CD14-positive monocyte (primary cell): ENCODE measurements at regions not wholly inside any gene's neighbourhood (a gene's known extent, or its start where the extent isn't known, plus 50 kb on each side); places are given as distances from the start of the nearest gene placed in this dataset.

Experiments used
- DNase-seq, 3 donors: peaks; one replicate each; pipeline ENCODE4 v3.0.0-alpha.2; 2011 to 2022
- H2AFZ ChIP-seq: 2 replicates; pipeline ENCODE4 v1.6.0; 2012; ENCODE audit warnings: mild to moderate bottlenecking, low read depth, low read length, inconsistent platforms; ENCODE audit not compliant: insufficient read depth, poor library complexity, severe bottlenecking
- H3K27ac ChIP-seq, 2 donors: 1 replicate in 1 of 2; 2 replicates in 1 of 2; pipeline ENCODE4 v1.5.1; 2012 to 2013; ENCODE audit warnings: low read length in 2 of 2, control low read depth in 1 of 2, inconsistent platforms in 1 of 2, low read depth in 1 of 2, mild to moderate bottlenecking in 1 of 2
- H3K27me3 ChIP-seq, 2 donors: one replicate each; pipeline versions ENCODE4 v1.6.0 to v1.6.1; 2011 to 2013; ENCODE audit warnings: low read length in 2 of 2; ENCODE audit not compliant: control insufficient read depth in 2 of 2, insufficient read depth in 2 of 2
- H3K36me3 ChIP-seq, 2 donors: replicated peaks in 1 of 2; 1 replicate in 1 of 2; 2 replicates in 1 of 2; pipeline versions ENCODE4 v1.5.1 to v1.6.1; 2012 to 2013; ENCODE audit warnings: low read length in 2 of 2, control low read depth in 1 of 2, inconsistent platforms in 1 of 2, mild to moderate bottlenecking in 1 of 2; ENCODE audit not compliant: insufficient read depth in 2 of 2, control insufficient read depth in 1 of 2
- H3K4me1 ChIP-seq, 2 donors: 1 replicate in 1 of 2; 2 replicates in 1 of 2; pipeline versions ENCODE4 v1.5.1 to v1.6.1; 2012 to 2013; ENCODE audit warnings: low read length in 2 of 2, control low read depth in 1 of 2, inconsistent platforms in 1 of 2, mild to moderate bottlenecking in 1 of 2, moderate library complexity in 1 of 2; ENCODE audit not compliant: insufficient read depth in 2 of 2, control insufficient read depth in 1 of 2
- H3K4me2 ChIP-seq: replicated peaks from 2 replicates; pipeline ENCODE3; 2012; ENCODE audit warnings: low read length, moderate library complexity, mild to moderate bottlenecking; ENCODE audit not compliant: poor library complexity, severe bottlenecking; ENCODE audit errors: extremely low read depth
- H3K4me3 ChIP-seq, 3 experiments: fragments of 200-600 bp in 1 of 3; sonication (generic) in 1 of 3; replicated peaks in 1 of 3; 1 replicate in 2 of 3; 2 replicates in 1 of 3; pipeline ENCODE4 v1.5.1; 2011 to 2013; ENCODE audit warnings: low read length in 3 of 3, mild to moderate bottlenecking in 3 of 3, control low read depth in 2 of 3, low read depth in 2 of 3, inconsistent platforms in 1 of 3, moderate library complexity in 1 of 3
- H3K79me2 ChIP-seq: 2 replicates; pipeline ENCODE4 v1.6.0; 2012; ENCODE audit warnings: mild to moderate bottlenecking, control low read depth, inconsistent platforms, low read length, moderate library complexity; ENCODE audit not compliant: insufficient read depth
- H3K9ac ChIP-seq: 2 replicates; pipeline ENCODE4 v1.6.0; 2017; ENCODE audit warnings: low read length, mild to moderate bottlenecking; ENCODE audit not compliant: insufficient read depth, poor library complexity, severe bottlenecking
- H3K9me3 ChIP-seq, 2 donors: replicated peaks in 1 of 2; 1 replicate in 1 of 2; 2 replicates in 1 of 2; pipeline versions ENCODE4 v1.5.1 to v1.6.1; 2012 to 2013; ENCODE audit warnings: low read length in 2 of 2, control low read depth in 1 of 2; ENCODE audit not compliant: control insufficient read depth in 1 of 2, insufficient read depth in 1 of 2
- H4K20me1 ChIP-seq: 2 replicates; pipeline ENCODE4 v1.6.0; 2012; ENCODE audit warnings: mild to moderate bottlenecking, low read length, control low read depth, moderate library complexity; ENCODE audit not compliant: insufficient read depth
- H3K27ac Mint-ChIP-seq, 7 donors: one replicate each; pipeline ENCODE4 v1.8.0; 2020; ENCODE audit warnings: mild to moderate bottlenecking in 7 of 7, mixed read lengths in 7 of 7, moderate library complexity in 6 of 7, inconsistent platforms in 2 of 7
- H3K27me3 Mint-ChIP-seq, 3 donors: one replicate each; pipeline ENCODE4 v1.8.0; 2021 to 2022; ENCODE audit warnings: low read depth in 3 of 3, mild to moderate bottlenecking in 3 of 3, mixed read lengths in 3 of 3, moderate library complexity in 3 of 3, inconsistent platforms in 1 of 3
- H3K36me3 Mint-ChIP-seq, 2 donors: one replicate each; pipeline ENCODE4 v1.8.0; 2020; ENCODE audit warnings: mixed read lengths in 2 of 2, inconsistent platforms in 1 of 2, mild to moderate bottlenecking in 1 of 2
- H3K4me1 Mint-ChIP-seq: one replicate; pipeline ENCODE4 v1.8.0; 2020; ENCODE audit warnings: mild to moderate bottlenecking, mixed read lengths
- H3K4me3 Mint-ChIP-seq, 2 donors: one replicate each; pipeline ENCODE4 v1.8.0; 2020; ENCODE audit warnings: mild to moderate bottlenecking in 2 of 2, mixed read lengths in 2 of 2, moderate library complexity in 1 of 2
- H3K9me3 Mint-ChIP-seq, 7 donors: one replicate each; pipeline ENCODE4 v1.8.0; 2020 to 2022; ENCODE audit warnings: mixed read lengths in 7 of 7, mild to moderate bottlenecking in 6 of 7, moderate library complexity in 6 of 7, inconsistent platforms in 2 of 7
- CTCF ChIP-seq: fragments of 200-600 bp; IDR thresholded peaks from one replicate; pipeline ENCODE4 v1.8.0; 2022; ENCODE audit warnings: antibody characterized with exemption, mild to moderate bottlenecking
- WGBS: methylation state at CpG from one replicate; pipeline ENCODE4 v1.1.5; 2013; ENCODE audit warnings: missing lambda C conversion rate; ENCODE audit not compliant: insufficient coverage; 5-methylcytosine and 5-hydroxymethylcytosine counted together
- intact Hi-C, 2 donors: fragments of 100-400 bp; cut with micrococcal nuclease; formaldehyde crosslinking; loops; one replicate each; pipeline versions ENCODE4 v1.15.0 to v1.15.1; 2023

- intact Hi-C loops = no loop called here
- Mint-ChIP-seq H3K27me3 (no peaks in the 10 kb centered on the region), H3K36me3 (no peaks in the 10 kb centered on the region), H3K9me3 (peaks cover 0 to 2% (median 0%) of the 10 kb centered on the region in 7 donors), H3K4me3 (no peak overlapping the region), H3K27ac (no peak overlapping the region), H3K4me1 (no peaks in the 10 kb centered on the region)
- H3K4me1 ChIP-seq = no peaks in the 10 kb centered on the region
- no peak overlapping the region for H3K9ac ChIP-seq
- no peaks in the 10 kb centered on the region for H4K20me1 ChIP-seq
- no peak overlapping the region for H2AFZ ChIP-seq
- no peak overlapping the region for H3K4me2 ChIP-seq
- no peaks in the 10 kb centered on the region for H3K27me3 ChIP-seq
- no peaks in the 10 kb centered on the region for H3K36me3 ChIP-seq
- no CpG with 5 or more reads among the region's 4 CpGs for WGBS
- no peak for TF ChIP-seq CTCF
- no peaks in the 10 kb centered on the region for H3K9me3 ChIP-seq
- H3K79me2 ChIP-seq = no peaks in the 10 kb centered on the region
- no peak overlapping the region for H3K27ac ChIP-seq
- H3K4me3 ChIP-seq = no peak overlapping the region
- no peak for DNase-seq
Observed at GRCh38 chr5:51859624-51860023, 476.4 kb downstream of the ISL1 start.

GRCh38 chr5:51860532-51861018 lies 477.3 kb downstream of the ISL1 start:
- no peak overlapping the region for H3K4me3 Mint-ChIP-seq
- no peaks in the 10 kb centered on the region for H3K79me2 ChIP-seq
- peaks cover 0 to 1% (median 0%) of the 10 kb centered on the region in 7 donors for H3K9me3 Mint-ChIP-seq

More at GRCh38 chr5:51860532-51861018, 477.3 kb downstream of the ISL1 start:
- DNase-seq = no peak
- Mint-ChIP-seq H3K27ac (no peak overlapping the region), H3K4me1 (no peaks in the 10 kb centered on the region), H3K36me3 (no peaks in the 10 kb centered on the region), H3K27me3 (no peaks in the 10 kb centered on the region)
- H3K9ac ChIP-seq = no peak overlapping the region
- H4K20me1 ChIP-seq = no peaks in the 10 kb centered on the region
- TF ChIP-seq CTCF = no peak
- no peak overlapping the region for H3K27ac ChIP-seq
- no peaks in the 10 kb centered on the region for H3K36me3 ChIP-seq
- H3K9me3 ChIP-seq = no peaks in the 10 kb centered on the region
- H3K4me3 ChIP-seq = no peak overlapping the region
- no peaks in the 10 kb centered on the region for H3K4me1 ChIP-seq
- H3K4me2 ChIP-seq = no peak overlapping the region
- no CpG with 5 or more reads among the region's 1 CpG for WGBS
- intact Hi-C loops = no loop called here
- H2AFZ ChIP-seq = no peak overlapping the region
- no peaks in the 10 kb centered on the region for H3K27me3 ChIP-seq
